ENCODE measurements at regions not wholly inside any gene's neighbourhood (a gene's known extent, or its start where the extent isn't known, plus 50 kb on each side); places are given as distances from the start of the nearest gene placed in this dataset.

DNA sequence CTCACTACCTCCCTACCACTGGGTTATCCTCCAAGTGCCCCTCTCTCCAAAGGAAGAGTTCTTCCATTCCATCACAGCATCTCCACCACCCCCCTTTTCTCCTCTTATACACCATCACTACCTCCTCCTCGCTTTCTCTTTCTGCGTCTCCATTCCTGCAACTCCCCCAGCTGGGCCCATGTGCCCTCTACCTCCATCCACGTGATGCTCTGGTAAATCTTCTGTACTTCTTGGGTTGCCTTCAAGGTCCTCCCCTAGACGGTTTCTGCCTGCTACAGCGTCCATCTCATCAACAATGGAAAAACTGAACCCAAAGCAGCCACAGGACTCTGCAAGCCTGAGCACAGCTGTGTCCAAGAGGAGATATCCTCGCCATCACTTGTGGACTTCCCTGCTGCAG lies 129.5 kb upstream of the SLCO3A1 start:
- no peaks in the 10 kb centered on the region for H3K27me3 Mint-ChIP-seq (ENCODE audit: insufficient read depth)

DNA sequence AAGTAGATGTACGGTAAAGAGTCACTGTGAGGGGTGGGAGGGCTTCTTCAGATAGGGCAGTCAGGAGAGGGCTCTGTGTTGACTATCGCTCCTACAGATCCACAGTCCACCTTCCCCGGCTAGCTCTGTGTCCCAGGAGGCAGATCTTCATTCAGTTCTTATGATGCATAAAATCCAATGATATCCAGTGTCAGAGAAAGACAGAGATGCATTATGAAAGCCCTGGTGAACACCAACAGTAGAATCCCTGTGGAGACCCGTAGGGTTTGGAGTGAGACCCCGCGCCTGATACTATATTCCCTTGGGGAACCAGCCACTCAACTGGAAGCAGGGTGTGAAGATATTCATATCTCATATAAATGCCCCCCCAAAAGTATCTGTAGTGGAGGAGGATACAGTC lies 119.8 kb upstream of the SLCO3A1 start:
- no peaks in the 10 kb centered on the region for H3K36me3 Mint-ChIP-seq (ENCODE audit: low read depth)
- no peak overlapping the region for H3K4me3 Mint-ChIP-seq
- no peak overlapping the region for H3K27ac Mint-ChIP-seq
- TF ChIP-seq, protein P1, sequence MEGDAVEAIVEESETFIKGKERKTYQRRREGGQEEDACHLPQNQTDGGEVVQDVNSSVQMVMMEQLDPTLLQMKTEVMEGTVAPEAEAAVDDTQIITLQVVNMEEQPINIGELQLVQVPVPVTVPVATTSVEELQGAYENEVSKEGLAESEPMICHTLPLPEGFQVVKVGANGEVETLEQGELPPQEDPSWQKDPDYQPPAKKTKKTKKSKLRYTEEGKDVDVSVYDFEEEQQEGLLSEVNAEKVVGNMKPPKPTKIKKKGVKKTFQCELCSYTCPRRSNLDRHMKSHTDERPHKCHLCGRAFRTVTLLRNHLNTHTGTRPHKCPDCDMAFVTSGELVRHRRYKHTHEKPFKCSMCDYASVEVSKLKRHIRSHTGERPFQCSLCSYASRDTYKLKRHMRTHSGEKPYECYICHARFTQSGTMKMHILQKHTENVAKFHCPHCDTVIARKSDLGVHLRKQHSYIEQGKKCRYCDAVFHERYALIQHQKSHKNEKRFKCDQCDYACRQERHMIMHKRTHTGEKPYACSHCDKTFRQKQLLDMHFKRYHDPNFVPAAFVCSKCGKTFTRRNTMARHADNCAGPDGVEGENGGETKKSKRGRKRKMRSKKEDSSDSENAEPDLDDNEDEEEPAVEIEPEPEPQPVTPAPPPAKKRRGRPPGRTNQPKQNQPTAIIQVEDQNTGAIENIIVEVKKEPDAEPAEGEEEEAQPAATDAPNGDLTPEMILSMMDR (IDR thresholded peaks at IDR 0.05) = no peak
- peaks cover 60% of the 10 kb centered on the region for H3K9me3 Mint-ChIP-seq
- H3K27me3 Mint-ChIP-seq (ENCODE audit: insufficient read depth) = no peaks in the 10 kb centered on the region; the same call in 1 of the 2 replicates
- no peaks in the 10 kb centered on the region for H3K4me1 Mint-ChIP-seq (ENCODE audit: low read depth)
- no peak for DNase-seq

More for the DNA sequence above, 129.5 kb upstream of the SLCO3A1 start:
- no peaks in the 10 kb centered on the region for H3K36me3 Mint-ChIP-seq (ENCODE audit: low read depth)
- no peak overlapping the region for H3K27ac Mint-ChIP-seq
- TF ChIP-seq, protein P1 (IDR thresholded peaks at IDR 0.05) = no peak
- H3K4me1 Mint-ChIP-seq (ENCODE audit: low read depth) = no peaks in the 10 kb centered on the region
- peaks cover 62% of the 10 kb centered on the region for H3K9me3 Mint-ChIP-seq
- no peak for DNase-seq
- no peak overlapping the region for H3K4me3 Mint-ChIP-seq

DNA sequence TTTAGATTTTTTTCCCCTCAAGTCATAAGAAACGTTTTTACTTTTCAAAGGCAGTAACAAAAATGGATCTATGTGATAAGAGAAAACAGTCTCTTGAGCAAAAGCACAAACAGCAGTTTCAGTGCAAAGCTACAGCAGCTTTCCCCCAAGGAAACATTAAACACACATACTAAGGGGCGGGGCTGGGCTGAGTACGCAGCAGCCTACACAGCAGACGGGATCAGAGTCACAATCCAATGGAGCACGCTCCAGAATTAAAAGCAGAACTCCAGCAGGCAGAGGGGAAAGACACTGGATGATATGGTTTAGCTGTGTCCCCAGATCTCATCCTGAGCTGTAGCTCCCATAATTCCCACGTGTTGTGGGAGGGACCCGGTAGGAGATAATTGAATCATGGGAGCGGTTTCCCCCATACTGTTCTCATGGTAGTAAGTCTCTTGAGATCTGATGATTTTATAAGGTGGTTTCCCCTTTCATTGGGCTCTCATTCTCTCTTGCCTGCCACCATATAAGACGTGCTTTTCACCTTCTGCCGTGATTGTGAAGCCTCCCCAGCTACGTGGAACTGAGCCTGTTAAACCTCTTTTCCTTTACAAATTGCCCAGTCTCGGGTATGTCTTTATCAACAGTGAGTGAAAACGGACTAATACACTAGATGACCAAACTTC lies 116.2 kb upstream of the SLCO3A1 start:
- no peak overlapping the region for H3K4me3 Mint-ChIP-seq
- no peaks in the 10 kb centered on the region; the same call in 1 of the 2 replicates for H3K27me3 Mint-ChIP-seq (ENCODE audit: insufficient read depth)
- H3K4me1 Mint-ChIP-seq (ENCODE audit: low read depth) = no peaks in the 10 kb centered on the region
- H3K27ac Mint-ChIP-seq = no peak overlapping the region
- DNase-seq = no peak
- TF ChIP-seq, protein P1 (IDR thresholded peaks at IDR 0.05) = no peak
- H3K36me3 Mint-ChIP-seq (ENCODE audit: low read depth) = no peaks in the 10 kb centered on the region
- peaks cover 31% of the 10 kb centered on the region for H3K9me3 Mint-ChIP-seq

DNA sequence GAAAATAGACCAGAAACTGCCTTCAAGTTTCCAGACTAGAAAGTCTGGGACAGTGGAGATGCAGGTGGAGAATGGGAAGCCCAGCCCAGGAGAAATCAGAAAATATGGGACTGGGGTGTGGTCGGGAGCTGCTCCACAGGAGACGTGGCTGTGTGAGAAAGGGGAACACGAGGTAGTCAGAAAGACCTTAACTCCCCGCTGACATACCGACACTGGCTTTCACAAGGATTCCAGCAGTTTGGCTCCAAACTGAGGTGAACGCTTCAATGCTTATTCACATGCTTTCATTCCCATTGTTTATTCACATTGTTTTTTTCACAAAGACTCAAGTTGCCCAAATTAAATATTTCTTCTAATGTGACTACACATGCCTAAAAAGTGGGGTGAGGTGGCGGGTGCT lies 111.5 kb upstream of the SLCO3A1 start:
- TF ChIP-seq, protein P1 (IDR thresholded peaks at IDR 0.05) = no peak
- Mint-ChIP-seq H3K36me3 (ENCODE audit: low read depth) (no peaks in the 10 kb centered on the region), H3K27ac (no peak overlapping the region), H3K4me1 (ENCODE audit: low read depth) (no peaks in the 10 kb centered on the region), H3K4me3 (no peak overlapping the region), H3K9me3 (peaks cover 22% of the 10 kb centered on the region), H3K27me3 (ENCODE audit: insufficient read depth) (no peaks in the 10 kb centered on the region; the same call in 1 of the 2 replicates)
- no peak for DNase-seq

DNA sequence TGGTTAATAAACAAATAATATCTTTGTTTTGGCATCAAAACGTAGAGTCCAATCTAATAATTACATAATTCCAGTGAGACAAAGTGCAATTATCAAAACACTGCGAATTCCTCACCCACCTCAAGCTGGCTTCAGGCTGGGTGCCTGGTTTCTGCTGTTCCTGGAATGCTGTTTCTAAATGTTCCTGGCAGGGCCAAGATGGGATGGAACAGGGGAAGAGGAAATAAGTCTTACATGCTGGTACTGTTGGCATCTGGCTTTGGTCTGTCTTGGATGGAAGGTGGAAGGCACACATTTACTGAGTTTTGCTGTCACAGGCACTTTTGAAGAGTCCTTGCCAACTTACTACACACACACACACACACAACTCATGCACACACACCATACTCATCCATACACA lies 101.9 kb upstream of the SLCO3A1 start:
- Mint-ChIP-seq H3K27ac (no peak overlapping the region), H3K27me3 (ENCODE audit: insufficient read depth) (peaks cover 3% of the 10 kb centered on the region), H3K4me3 (no peak overlapping the region), H3K4me1 (ENCODE audit: low read depth) (no peaks in the 10 kb centered on the region), H3K36me3 (ENCODE audit: low read depth) (peaks cover 7% of the 10 kb centered on the region; the same call in 1 of the 2 replicates), H3K9me3 (peaks cover 31% of the 10 kb centered on the region)
- no peak for DNase-seq
- TF ChIP-seq, protein P1 (IDR thresholded peaks at IDR 0.05) = no peak

All from HFFc6 (cell line).